ENCODE measurements at regions not wholly inside any gene's neighbourhood (a gene's known extent, or its start where the extent isn't known, plus 50 kb on each side); places are given as distances from the start of the nearest gene placed in this dataset.

GRCh38 chr6:155623450-155624178 lies 168.0 kb upstream of the NOX3 start:
- DNase-seq = no peak

GRCh38 chr6:155614606-155615005 lies 159.0 kb upstream of the NOX3 start:
- no peak for DNase-seq

DNA sequence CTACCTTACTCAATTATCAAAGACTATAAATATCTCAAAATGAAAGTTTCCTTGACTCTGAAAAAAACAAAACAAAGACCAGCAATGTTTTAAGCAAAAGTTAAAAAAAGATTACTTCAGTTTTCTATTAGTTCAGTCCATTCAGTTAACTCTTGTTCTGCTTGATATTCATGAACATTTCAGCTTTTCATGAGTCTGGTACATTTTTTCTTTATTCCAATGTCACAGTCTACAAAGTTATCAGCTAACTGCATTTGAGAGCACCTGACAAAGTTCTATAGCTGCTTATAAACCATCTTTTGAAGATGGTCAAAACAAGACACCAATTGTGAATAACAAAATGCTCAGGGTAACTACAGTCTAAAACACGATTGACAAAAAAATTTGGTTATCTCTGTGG lies 156.1 kb upstream of the NOX3 start:
- no peak for DNase-seq

DNA sequence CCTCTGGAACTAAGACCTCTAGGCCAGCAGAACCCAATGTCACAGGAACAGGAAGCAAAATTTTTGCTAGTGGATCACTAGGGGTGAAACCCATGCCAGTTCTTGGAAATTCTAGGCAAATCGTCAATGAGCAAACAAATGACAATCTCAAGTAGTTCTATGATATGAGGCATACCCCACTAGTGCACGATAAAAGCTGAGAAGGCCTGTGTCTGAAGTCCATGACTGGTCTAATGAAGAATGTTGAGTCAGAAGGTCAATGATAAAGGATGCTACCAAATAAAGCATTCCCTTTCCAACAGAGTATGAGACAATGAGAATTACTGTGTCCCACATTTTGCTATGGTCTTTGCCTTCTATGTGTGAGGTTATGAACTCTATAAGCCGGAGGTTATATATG lies 149.4 kb upstream of the NOX3 start:
- DNase-seq = no peak

DNA sequence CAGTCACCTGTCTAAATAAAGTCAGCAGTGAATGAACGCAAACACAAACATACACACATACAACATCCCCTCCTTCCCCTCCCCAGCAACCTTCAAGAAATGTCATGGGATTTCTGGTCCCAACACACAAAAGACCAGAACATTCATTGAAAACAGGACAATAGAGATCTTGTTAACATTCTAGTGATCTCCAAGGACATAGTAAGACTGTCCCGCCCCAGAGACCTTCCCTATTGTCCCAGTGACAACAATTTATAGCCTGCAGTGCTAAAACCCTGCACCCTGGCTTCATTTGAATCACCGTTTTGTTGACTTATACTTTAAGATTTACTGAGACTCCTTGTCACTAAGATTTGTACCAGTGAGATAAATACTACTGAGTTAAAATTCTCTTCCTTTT lies 143.9 kb upstream of the NOX3 start:
- no peak for DNase-seq

GRCh38 chr6:155599160-155599559 lies 143.5 kb upstream of the NOX3 start:
- no peak for DNase-seq

- DNase-seq = no peak
Measured at GRCh38 chr6:155595284-155595683, 139.6 kb upstream of the NOX3 start.

DNA sequence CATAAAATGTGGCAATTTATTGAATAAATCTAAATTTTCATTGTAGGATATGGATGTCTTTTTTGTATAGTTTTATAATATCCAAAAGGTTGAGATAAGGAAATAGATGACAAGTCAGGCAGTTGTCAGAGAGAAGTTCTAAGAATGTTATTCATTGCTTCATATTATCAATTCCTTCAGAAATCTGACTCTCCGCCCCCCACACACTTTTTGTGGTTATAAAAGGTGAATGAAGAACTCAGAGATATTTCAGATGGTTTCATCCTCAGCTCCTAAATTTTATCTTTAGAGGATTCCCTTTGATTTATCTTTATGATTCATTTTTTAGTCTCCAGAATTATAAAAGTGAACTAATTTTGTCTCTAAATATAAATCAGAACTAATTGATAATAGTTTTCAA lies 136.1 kb upstream of the NOX3 start:
- no peak for DNase-seq

DNA sequence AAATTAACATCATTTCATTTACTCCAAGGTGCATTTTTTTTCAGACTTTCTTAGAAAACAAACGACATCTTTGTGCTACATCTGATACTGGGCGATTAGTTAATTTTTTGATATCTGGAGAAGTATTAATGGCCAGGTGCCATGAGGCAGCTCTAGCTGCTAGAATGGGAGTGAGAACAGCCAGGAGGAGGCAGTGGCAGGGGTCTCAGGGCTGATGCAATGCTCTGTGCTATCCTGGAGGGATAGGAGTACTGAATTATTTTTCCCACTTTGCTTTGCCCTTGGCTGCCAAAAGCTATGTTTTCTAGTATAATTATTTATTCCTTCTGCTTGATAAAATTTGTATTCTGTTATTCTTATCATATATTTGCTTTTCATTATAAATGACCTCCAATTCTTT lies 133.6 kb upstream of the NOX3 start:
- DNase-seq = no peak

DNA sequence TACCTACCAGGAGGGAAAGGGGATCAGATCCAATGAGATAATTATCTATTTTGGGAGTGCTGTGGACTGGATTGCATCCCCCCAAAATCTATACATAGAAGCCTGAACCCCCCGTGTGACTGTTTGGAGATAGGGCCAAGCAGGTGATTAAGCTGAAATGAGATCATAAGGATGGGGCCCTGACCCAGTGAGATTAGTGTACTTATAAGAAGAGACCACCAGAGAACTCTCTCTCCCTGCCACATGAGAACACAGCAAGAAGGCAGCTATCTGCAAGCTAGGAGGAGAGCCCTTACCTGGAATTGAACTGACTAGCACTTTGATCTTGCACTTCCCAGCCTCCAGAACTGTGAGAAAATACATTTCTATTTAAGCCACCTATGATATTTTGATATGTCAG lies 132.2 kb upstream of the NOX3 start:
- DNase-seq = no peak

GRCh38 chr6:155586090-155586489 lies 130.5 kb upstream of the NOX3 start:
- DNase-seq = no peak

DNA sequence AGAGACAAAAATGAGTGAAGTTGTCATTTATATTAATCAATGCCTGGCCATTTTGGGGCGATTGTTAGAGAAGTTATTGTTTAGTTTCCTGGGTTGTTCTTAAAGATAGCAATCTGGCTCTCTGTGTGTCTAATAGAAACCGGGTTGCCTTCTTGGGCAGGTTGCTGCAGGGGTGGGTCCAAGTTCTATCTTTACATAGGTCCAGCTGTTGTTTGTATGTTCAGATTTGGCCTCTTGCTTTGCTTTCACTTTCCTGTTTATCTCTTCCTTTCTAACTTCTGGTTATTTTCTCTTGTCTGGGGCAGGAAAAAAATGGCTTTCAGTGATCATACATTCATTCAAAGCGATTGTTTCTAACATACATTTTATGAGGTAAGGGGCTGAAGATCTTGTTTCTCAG lies 128.4 kb upstream of the NOX3 start:
- no peak for DNase-seq

DNA sequence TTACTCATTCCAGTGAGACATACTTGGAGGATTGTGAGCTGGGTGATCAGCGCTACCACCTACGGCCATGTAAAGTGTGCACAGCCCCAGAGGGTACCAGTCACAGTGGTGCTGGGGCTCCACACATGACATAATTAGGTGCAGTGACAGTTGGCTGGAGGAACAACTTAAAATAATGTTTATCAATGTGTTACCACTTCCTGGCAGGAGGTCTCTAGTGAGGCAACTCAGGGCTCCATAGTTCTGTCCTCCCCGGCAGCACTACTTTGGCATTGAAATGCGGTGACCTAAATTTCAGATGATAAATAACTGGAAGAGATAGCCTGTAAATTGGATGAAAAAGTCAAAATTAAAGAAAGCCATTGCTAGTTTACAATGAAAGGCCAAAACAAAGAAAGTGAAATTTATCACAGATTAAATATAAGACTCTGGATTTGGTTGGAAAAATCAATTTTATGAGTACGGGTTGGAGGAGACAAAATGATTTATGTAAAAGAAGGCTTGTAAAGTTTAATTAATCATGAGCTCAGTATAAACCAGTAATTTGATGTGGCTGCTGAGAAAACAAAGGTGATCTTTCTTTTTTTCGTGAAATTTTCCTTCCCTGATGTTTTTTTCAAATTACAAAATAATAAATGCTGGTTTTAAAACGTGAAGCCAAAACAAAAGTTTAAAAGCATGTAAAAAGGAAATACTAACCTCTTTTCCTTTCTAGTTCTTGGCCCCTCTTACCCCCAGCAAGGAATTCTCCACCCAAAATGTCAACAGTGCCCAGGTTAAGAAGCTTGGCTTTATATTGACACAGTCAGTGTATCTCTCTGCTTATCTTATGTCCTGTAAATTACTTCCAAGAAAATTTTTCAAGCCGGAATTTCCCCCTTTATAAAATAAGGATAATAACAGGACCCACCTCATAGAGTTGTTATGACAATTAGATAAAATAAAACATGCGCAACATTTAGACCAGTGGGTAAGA lies 126.7 kb upstream of the NOX3 start:
- DNase-seq = no peak

DNA sequence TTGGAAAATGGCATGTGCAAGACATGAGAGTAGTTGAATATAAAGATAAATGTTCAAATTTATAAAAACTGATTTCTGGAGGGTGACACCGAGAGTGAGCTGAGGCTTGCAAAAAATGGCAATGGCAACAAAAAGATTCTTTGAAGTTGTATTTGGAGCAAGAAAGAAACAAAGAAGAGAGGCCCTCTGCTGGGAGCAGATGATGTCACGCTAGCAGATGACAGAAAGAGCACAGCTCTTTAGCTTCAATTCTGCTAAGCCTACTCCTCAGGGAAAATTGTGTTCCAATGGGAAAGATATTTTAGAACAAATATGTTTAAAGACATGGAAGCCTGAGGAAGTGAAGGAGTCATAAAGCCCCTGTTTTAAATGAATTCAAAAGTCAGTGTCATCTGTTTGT lies 125.3 kb upstream of the NOX3 start:
- DNase-seq = no peak

DNA sequence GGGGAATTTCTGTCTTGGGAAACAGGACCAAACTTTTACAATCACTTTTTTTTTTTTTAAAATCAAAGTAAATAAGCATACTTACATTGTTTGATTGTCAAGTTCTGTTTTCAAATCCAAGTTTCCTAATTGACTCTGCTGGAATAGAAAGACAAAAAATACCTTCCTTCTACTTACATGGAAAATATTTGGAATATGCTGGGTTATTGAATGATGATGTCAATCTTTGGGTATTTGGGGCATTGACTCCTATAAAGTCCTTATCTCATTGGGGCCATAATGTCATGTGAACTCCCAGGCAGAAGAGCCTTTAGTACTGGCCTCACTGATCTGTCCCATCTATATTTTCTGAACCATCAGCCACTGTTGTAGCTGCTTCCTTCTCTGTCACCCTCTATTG lies 122.6 kb upstream of the NOX3 start:
- DNase-seq = no peak

- no peak for DNase-seq
Measured at GRCh38 chr6:155561966-155562364, 106.3 kb upstream of the NOX3 start.

- no peak for DNase-seq
Measured at GRCh38 chr6:155561257-155561965, 105.8 kb upstream of the NOX3 start.

- DNase-seq = no peak
Measured at GRCh38 chr6:155549928-155550327, 94.3 kb upstream of the NOX3 start.

GRCh38 chr6:155549028-155549798 lies 93.6 kb upstream of the NOX3 start:
- DNase-seq = no peak

- no peak for DNase-seq
Measured at GRCh38 chr6:155548576-155548975, 92.9 kb upstream of the NOX3 start.

DNA sequence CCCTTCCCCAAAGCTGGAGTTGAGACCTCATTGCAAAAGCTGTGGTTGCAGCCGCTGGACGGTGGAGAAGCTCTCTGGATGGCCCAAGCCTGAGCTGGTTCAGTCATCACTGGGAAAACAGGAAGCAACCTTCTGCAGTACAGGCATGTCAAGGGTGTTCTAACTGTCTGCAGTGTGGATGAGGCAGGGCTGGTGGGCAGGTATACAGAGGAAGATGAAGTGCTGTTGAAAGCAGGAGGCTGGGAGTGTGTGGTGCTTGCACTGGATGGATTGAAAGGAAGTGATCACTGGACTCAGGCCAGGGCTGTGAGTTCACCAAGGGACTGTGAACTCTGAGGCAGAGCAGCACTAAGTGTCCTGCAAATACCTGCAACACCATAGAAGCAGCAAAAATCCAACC lies 89.0 kb upstream of the NOX3 start:
- no peak for DNase-seq

DNA sequence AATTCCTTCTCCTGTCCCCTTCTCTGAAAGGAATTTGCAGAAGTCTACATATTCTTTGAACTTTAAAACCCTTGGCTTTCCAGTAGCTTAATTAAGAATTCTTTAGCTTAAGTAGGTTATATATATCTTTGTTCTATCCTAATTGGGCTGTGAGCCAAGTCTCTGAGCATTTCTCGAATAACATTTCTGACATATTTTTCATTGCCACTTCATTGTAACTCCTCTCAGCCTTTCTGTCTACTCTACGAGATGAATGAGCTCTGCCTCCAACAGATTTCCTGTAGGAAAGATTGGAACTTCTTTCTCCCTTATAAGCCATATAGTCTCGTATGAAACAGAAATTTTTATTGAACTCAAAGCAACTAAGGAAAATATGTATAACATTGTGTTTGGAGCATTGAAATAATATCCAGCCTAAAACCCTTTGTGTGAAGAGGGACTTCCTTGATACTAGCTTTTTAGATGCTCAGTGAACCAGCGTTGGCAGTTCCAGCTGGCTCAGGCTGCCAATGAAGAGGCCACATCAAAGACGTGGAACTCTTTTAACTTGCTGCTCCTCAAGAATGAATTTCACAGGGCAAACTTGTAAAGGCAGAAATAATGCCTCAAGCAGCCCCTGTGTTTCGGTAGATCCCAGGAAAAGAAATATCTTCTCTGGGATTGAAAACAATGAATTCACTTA lies 87.7 kb upstream of the NOX3 start:
- no peak for DNase-seq

Measured in activated naive CD4-positive, alpha-beta T cell treated with Interleukin-2 at 50 U/mL for 16 hours (primary cell).